SJCRH30 (cell line): ENCODE measurements at regions not wholly inside any gene's neighbourhood (a gene's known extent, or its start where the extent isn't known, plus 50 kb on each side); places are given as distances from the start of the nearest gene placed in this dataset.
"Not testable (repeated sequence)": the region's sequence is repeated elsewhere in the genome, so short reads cannot be mapped to it uniquely, and the experiment has no call there.

ENCODE experiments used
- DNase-seq, 2 experiments: peaks; one replicate each; pipeline ENCODE4 v3.0.0-alpha.2; 2015 to 2020
- H3K27ac ChIP-seq: fragments of 250-450 bp; sonication (Bioruptor Pico); 2 replicates; pipeline ENCODE4 v1.5.1; 2020; ENCODE audit warnings: mild to moderate bottlenecking, moderate library complexity
- H3K27me3 ChIP-seq: fragments of 250-450 bp; sonication (Bioruptor Pico); 2 replicates; pipeline ENCODE4 v1.5.1; 2020; ENCODE audit warnings: mild to moderate bottlenecking, moderate library complexity
- H3K36me3 ChIP-seq: fragments of 250-450 bp; sonication (Bioruptor Pico); 2 replicates; pipeline ENCODE4 v1.5.1; 2020; ENCODE audit warnings: mild to moderate bottlenecking, moderate library complexity
- H3K4me1 ChIP-seq: fragments of 250-450 bp; sonication (Bioruptor Pico); 2 replicates; pipeline ENCODE4 v1.5.1; 2020; ENCODE audit warnings: mild to moderate bottlenecking, moderate library complexity
- H3K4me3 ChIP-seq: fragments of 250-450 bp; sonication (Bioruptor Pico); 2 replicates; pipeline ENCODE4 v1.5.1; 2020; ENCODE audit warnings: mild to moderate bottlenecking, moderate library complexity
- H3K9me3 ChIP-seq: fragments of 250-450 bp; sonication (Bioruptor Pico); replicated peaks from 2 replicates; pipeline ENCODE4 v1.5.1; 2020; ENCODE audit warnings: mild to moderate bottlenecking, moderate library complexity

DNA sequence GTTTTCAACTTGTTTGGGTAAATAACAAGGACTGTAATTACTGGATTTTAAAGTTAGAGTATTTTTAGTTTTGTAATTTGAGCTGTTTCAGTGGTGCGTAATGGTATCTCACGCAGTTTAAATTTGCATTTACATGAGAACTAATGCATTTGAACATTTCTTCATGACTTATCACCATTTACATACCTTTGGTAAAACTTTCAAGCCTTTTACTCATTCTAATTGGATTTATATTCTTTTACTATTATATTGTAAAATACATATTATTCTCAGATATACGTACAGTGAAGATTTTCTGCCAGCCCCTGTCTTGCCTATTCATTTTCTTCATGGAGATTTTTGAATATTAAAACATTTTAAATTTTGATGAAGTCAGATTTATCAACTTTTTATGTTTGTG lies 703.8 kb downstream of the MECOM start:
- DNase-seq = no peak
- Histone ChIP-seq H3K27me3 (no peaks in the 10 kb centered on the region), H3K9me3 (no peaks in the 10 kb centered on the region), H3K4me1 (no peaks in the 10 kb centered on the region), H3K36me3 (no peaks in the 10 kb centered on the region), H3K4me3 (no peak overlapping the region), H3K27ac (no peak overlapping the region)

DNA sequence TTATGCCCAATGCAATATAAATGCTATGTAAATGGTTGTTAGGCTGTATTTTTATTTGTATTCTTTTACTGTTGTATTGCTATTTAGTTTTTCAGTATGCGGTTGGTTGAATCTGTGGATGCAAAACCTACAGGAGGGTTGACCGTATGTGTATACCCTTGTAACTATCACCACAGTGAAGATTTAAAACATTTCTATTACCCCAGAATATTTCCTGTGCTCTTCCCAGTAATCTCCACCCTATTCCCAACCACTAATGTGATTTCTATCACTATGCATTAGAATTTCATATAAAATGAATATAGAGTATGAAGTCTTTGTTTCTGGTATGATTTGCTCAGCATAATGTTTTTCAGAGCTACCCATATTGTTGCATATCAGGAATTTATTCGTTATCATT lies 705.0 kb downstream of the MECOM start:
- DNase-seq = no peak
- no peaks in the 10 kb centered on the region for H3K36me3 ChIP-seq
- no peaks in the 10 kb centered on the region for H3K9me3 ChIP-seq
- H3K27me3 ChIP-seq = no peaks in the 10 kb centered on the region
- H3K4me1 ChIP-seq = no peaks in the 10 kb centered on the region
- H3K4me3 ChIP-seq = no peak overlapping the region
- H3K27ac ChIP-seq = no peak overlapping the region

DNA sequence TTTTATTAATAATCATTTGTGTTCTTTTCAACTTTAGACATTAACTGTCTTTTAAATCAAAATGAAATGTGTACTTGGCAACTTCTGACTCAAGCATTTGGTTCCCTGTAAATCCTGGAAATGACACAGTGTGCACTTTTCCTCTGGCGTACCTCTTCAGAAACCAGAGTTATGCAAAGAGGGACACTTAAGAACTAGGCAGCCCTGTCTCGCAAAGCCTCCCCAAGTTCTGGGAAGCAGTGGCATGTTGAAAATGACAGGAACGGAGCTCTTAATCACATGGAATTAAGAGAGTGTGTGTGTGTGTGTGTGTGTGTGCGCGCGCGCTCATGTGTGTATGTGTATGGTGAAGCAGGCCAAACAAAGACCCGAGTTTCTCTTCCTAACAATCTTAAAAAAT lies 707.4 kb downstream of the MECOM start:
- Histone ChIP-seq H3K36me3 (no peaks in the 10 kb centered on the region), H3K27ac (no peak overlapping the region), H3K4me3 (no peak overlapping the region), H3K4me1 (no peaks in the 10 kb centered on the region), H3K27me3 (no peaks in the 10 kb centered on the region), H3K9me3 (no peaks in the 10 kb centered on the region)
- DNase-seq = no peak

DNA sequence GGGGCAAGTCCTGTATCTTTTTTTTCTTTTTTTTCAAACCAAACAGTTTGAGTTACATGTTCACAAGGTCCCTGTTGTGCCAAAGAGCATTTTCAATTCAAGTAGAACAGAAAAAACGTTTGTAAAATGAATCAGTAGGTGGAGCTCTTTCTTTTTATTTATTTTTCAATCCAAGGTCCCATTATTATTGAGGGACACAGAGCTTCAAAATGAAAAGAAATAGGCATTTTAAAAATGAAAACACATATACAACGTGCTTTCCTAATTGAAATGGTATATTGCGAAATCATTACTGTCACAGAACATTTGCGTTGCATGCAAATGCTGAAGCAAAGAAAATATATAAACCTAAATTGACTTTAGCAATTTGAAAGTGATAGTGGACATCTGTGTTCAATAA lies 711.0 kb downstream of the MECOM start:
- Histone ChIP-seq H3K27ac (no peak overlapping the region), H3K36me3 (no peaks in the 10 kb centered on the region), H3K9me3 (no peaks in the 10 kb centered on the region), H3K27me3 (no peaks in the 10 kb centered on the region), H3K4me3 (no peak overlapping the region), H3K4me1 (no peaks in the 10 kb centered on the region)
- DNase-seq = peak in 1 of 2 experiments; percentile 32

DNA sequence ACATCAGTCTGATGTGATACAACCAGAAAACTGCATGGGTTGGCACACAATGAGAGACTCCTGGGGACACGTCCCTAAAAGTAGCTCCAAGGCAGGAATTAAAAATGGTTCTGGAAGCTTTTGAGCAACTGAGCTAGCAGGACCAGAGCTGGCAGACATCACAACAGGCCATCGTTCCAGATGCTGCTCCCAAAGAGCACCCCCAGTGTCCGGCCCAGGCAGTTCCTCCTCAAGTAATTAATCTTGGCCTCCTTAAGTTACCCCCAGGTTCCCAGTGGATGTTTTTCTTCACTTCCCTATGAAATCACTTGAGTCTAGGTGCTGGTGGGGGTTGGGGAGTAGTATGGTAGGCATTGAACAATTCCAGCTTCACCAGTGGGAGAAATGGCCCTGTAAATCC lies 711.6 kb downstream of the MECOM start:
- no peaks in the 10 kb centered on the region for H3K27me3 ChIP-seq
- H3K9me3 ChIP-seq = no peaks in the 10 kb centered on the region
- no peak overlapping the region for H3K27ac ChIP-seq
- peak in 1 of 2 experiments; percentile 1 for DNase-seq
- H3K4me3 ChIP-seq = no peak overlapping the region
- H3K4me1 ChIP-seq = no peaks in the 10 kb centered on the region
- H3K36me3 ChIP-seq = no peaks in the 10 kb centered on the region

DNA sequence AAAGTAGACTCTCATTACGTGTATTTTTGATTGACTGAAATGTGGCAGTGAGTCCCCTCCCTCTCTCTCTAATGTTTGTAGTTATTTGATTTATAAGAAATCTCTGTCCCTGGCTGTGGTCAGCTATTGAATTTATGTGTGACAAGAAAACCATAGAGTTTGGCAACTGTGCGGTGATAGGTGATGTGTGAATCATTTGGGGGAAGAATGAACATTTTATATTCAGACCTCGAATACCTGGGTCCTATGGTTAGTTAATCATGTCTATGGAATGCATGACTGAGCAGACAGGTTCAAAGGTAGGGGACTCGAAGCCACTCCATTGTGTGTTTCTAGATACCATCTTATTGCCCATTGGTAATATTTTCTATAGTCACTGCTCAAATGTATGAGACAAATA lies 712.1 kb downstream of the MECOM start:
- DNase-seq = no peak
- H3K9me3 ChIP-seq = no peaks in the 10 kb centered on the region
- H3K27ac ChIP-seq = no peak overlapping the region

DNA sequence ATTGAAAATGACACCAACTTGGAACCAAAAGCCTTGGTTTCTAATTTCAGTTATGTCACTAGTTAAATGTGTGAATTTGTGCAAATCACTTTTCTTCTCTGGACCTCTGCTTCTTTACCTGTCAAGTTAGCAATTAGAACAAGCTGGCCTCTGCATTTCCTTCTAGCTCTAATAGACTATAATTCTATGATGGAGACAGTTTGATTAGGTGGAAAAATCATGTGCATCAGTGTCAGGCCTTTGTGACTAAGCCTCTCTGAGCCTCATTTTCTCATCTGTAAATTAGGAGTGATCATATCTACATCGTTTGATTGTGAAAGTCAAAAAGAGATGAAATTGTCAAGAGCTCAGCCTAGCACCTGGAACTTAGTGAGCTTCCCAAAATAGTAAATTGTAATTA lies 712.9 kb downstream of the MECOM start:
- H3K27me3 ChIP-seq = no peaks in the 10 kb centered on the region
- no peak overlapping the region for H3K27ac ChIP-seq
- H3K36me3 ChIP-seq = no peaks in the 10 kb centered on the region
- H3K4me3 ChIP-seq = no peak overlapping the region
- H3K4me1 ChIP-seq = no peaks in the 10 kb centered on the region
- H3K9me3 ChIP-seq = no peaks in the 10 kb centered on the region
- no peak for DNase-seq

More for the DNA sequence above, 712.1 kb downstream of the MECOM start:
- H3K4me3 ChIP-seq = no peak overlapping the region
- H3K36me3 ChIP-seq = no peaks in the 10 kb centered on the region
- no peaks in the 10 kb centered on the region for H3K27me3 ChIP-seq
- no peaks in the 10 kb centered on the region for H3K4me1 ChIP-seq

GRCh38 chr3:168939651-168940238 lies 723.8 kb downstream of the MECOM start:
- H3K4me3 ChIP-seq = no peak overlapping the region
- H3K27me3 ChIP-seq = no peaks in the 10 kb centered on the region
- DNase-seq = no peak
- H3K9me3 ChIP-seq = no peaks in the 10 kb centered on the region
- H3K36me3 ChIP-seq = no peaks in the 10 kb centered on the region
- no peaks in the 10 kb centered on the region for H3K4me1 ChIP-seq
- H3K27ac ChIP-seq = no peak overlapping the region

DNA sequence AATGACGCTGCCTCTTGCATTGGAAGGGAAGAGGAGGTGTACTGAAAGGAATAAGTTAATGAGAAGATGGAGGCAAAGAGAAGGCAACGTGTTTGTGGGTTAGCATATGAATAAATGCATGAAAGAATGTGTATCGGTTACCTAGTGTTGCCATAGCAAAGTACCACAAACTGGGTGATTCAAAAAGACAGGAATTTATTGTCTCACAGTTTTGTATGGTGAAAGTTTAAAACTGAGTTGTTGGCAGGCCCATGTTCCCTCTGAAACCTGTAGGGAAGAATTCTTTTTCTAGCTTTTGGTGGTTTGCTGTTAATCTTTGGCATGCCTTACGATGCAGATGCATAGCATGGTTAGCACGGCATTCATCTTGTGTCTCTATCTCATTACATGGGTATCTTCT lies 729.9 kb downstream of the MECOM start:
- Histone ChIP-seq H3K9me3 (no peaks in the 10 kb centered on the region), H3K27me3 (no peaks in the 10 kb centered on the region), H3K36me3 (no peaks in the 10 kb centered on the region), H3K4me1 (no peaks in the 10 kb centered on the region), H3K4me3 (no peak overlapping the region), H3K27ac (no peak overlapping the region)
- DNase-seq = no peak

DNA sequence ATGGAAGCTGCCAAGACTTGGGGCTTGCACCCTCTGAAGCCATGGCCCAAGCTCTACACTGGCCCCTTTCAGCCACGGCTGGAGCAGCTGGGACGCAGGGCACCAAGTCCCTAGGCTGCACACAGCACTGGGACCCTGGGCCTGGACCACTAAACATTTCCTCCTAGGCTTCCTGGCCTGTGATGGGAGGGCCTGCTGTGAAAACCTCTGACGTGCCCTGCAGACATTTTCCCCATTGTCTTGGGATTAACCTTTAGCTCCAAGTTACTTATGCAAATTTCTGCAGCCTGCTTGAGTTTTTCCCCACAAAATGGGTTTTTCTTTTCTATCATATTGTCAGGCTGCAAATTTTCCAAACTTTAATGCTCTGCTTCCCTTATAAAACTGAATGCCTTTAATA lies 733.5 kb downstream of the MECOM start:
- not testable (repeated sequence) for H3K36me3 ChIP-seq, H3K4me3 ChIP-seq, H3K27me3 ChIP-seq, H3K4me1 ChIP-seq, H3K27ac ChIP-seq, DNase-seq, H3K9me3 ChIP-seq

- Histone ChIP-seq H3K4me3 (no peak overlapping the region), H3K27ac (no peak overlapping the region), H3K27me3 (no peaks in the 10 kb centered on the region), H3K9me3 (no peaks in the 10 kb centered on the region), H3K36me3 (no peaks in the 10 kb centered on the region), H3K4me1 (no peaks in the 10 kb centered on the region)
- no peak for DNase-seq
Observed at GRCh38 chr3:168926426-168926825, 737.1 kb downstream of the MECOM start.

DNA sequence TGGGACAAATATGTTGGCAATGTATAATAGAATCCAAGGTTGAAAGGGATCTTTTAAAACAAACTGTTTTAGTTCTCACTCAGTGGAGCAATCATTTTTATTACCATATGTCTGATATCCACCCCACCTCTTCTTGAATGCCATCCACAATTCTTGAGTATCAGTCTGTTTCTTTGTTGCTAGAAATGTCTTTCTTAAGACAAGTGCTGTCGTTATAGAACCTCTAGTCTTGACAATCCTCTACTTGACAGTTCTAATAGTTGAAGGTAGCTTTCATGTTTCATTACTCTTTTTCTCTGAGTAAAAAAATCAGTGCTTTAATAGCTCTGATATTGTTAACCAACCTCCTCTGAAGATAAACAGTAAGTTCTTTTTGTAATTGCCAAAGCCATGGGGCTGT lies 737.9 kb downstream of the MECOM start:
- Histone ChIP-seq H3K4me3 (no peak overlapping the region), H3K27me3 (no peaks in the 10 kb centered on the region), H3K36me3 (no peaks in the 10 kb centered on the region), H3K27ac (no peak overlapping the region), H3K9me3 (no peaks in the 10 kb centered on the region), H3K4me1 (no peaks in the 10 kb centered on the region)
- DNase-seq = no peak

- H3K27me3 ChIP-seq = no peaks in the 10 kb centered on the region
- no peak overlapping the region for H3K27ac ChIP-seq
- no peaks in the 10 kb centered on the region for H3K9me3 ChIP-seq
- H3K4me1 ChIP-seq = no peaks in the 10 kb centered on the region
- H3K36me3 ChIP-seq = no peaks in the 10 kb centered on the region
- no peak overlapping the region for H3K4me3 ChIP-seq
- no peak for DNase-seq
Observed at GRCh38 chr3:168914662-168915061, 748.9 kb downstream of the MECOM start.

GRCh38 chr3:168909260-168909659 lies 754.3 kb downstream of the MECOM start:
- no peaks in the 10 kb centered on the region for H3K27me3 ChIP-seq
- DNase-seq = no peak
- no peaks in the 10 kb centered on the region for H3K4me1 ChIP-seq
- no peak overlapping the region for H3K4me3 ChIP-seq
- no peak overlapping the region for H3K27ac ChIP-seq
- H3K36me3 ChIP-seq = no peaks in the 10 kb centered on the region
- no peaks in the 10 kb centered on the region for H3K9me3 ChIP-seq

DNA sequence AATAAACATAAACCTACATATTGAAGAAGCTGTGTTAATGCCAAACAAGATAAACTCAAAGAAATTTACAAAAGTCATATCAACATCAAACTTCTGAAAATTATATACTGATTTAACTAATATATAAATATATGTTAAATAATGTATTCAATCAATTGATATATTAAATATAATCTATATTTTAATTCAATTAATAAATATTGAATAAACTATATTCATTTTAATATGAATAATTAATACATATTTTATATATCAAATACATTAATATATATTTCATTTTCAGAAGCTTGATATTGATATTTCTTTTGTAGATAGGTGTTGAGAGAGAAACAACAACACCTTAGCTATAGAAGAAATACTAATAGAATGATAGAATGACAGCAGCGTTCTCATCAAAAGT lies 768.1 kb downstream of the MECOM start:
- Histone ChIP-seq H3K4me3 (no peak overlapping the region), H3K9me3 (no peaks in the 10 kb centered on the region), H3K36me3 (no peaks in the 10 kb centered on the region), H3K27ac (no peak overlapping the region), H3K27me3 (no peaks in the 10 kb centered on the region), H3K4me1 (no peaks in the 10 kb centered on the region)
- DNase-seq = no peak

- no peaks in the 10 kb centered on the region for H3K27me3 ChIP-seq
- H3K27ac ChIP-seq = no peak overlapping the region
- no peak for DNase-seq
- H3K9me3 ChIP-seq = no peaks in the 10 kb centered on the region
- no peak overlapping the region for H3K4me3 ChIP-seq
- no peaks in the 10 kb centered on the region for H3K36me3 ChIP-seq
- H3K4me1 ChIP-seq = no peaks in the 10 kb centered on the region
Observed at GRCh38 chr3:168894214-168894613, 769.3 kb downstream of the MECOM start.
